Fibroblast of pulmonary artery (primary cell): ENCODE measurements at regions not wholly inside any gene's neighbourhood (a gene's known extent, or its start where the extent isn't known, plus 50 kb on each side); places are given as distances from the start of the nearest gene placed in this dataset.

Experiments used
- DNase-seq: peaks from one replicate; pipeline ENCODE4 v3.0.0-alpha.2; 2010; ENCODE audit warnings: low read depth
- H3K4me3 ChIP-seq: replicated peaks from 2 replicates; pipeline ENCODE4 v1.5.1; 2011; ENCODE audit warnings: low read depth, mild to moderate bottlenecking, control low read depth, low read length, moderate library complexity
- CTCF ChIP-seq: IDR thresholded peaks from 2 replicates; pipeline ENCODE4 v1.5.1; 2011; ENCODE audit warnings: mild to moderate bottlenecking, control low read depth, low read length, inconsistent platforms; ENCODE audit errors: missing control alignments

- DNase-seq = no peak
- no peak for TF ChIP-seq CTCF
- no peak overlapping the region for H3K4me3 ChIP-seq
Observed at GRCh38 chr6:3661390-3661789, 90.1 kb downstream of the PXDC1 start.

GRCh38 chr6:3660473-3660872 lies 91.0 kb downstream of the PXDC1 start:
- H3K4me3 ChIP-seq = no peak overlapping the region
- no peak for TF ChIP-seq CTCF
- no peak for DNase-seq

- TF ChIP-seq CTCF = no peak
- DNase-seq = no peak
- H3K4me3 ChIP-seq = no peak overlapping the region
Observed at GRCh38 chr6:3659748-3660147, 91.8 kb downstream of the PXDC1 start.

GRCh38 chr6:3656076-3656475 lies 95.4 kb downstream of the PXDC1 start:
- H3K4me3 ChIP-seq = no peak overlapping the region
- no peak for TF ChIP-seq CTCF
- no peak for DNase-seq

- H3K4me3 ChIP-seq = no peak overlapping the region
- no peak for DNase-seq
- no peak for TF ChIP-seq CTCF
Observed at GRCh38 chr6:3654898-3655297, 96.6 kb downstream of the PXDC1 start.

GRCh38 chr6:3654436-3654835 lies 97.1 kb downstream of the PXDC1 start:
- TF ChIP-seq CTCF = no peak
- H3K4me3 ChIP-seq = no peak overlapping the region
- no peak for DNase-seq

GRCh38 chr6:3653528-3654070 lies 97.9 kb downstream of the PXDC1 start:
- no peak for TF ChIP-seq CTCF
- DNase-seq = no peak
- H3K4me3 ChIP-seq = no peak overlapping the region
